NCI-H526 (cell line): ENCODE measurements at regions not wholly inside any gene's neighbourhood (a gene's known extent, or its start where the extent isn't known, plus 50 kb on each side); places are given as distances from the start of the nearest gene placed in this dataset.
A peak's percentile ranks its signal among the peaks of the same experiment; 100 is the strongest.

Experiments
- DNase-seq, 2 experiments: peaks; one replicate each; lab custom pipeline; 2025; lab: John Stamatoyannopoulos, UW

DNA sequence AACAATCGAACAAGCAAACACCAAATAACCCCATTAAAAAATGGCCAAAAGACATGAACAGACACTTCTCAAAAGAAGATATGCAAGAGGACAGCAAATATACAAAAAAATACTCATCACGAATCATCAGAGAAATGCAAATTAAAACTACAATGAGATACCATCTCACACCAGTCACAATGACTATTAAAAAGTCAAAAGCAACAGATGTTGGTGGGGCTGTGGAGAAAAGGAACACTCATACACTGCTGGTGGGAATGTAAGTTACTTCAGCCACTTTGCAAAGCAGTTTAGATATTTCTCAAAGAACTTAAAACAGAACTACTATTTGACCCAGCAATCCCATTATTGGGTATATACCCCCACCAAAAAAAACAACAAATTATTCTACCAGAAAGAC, 51.3 kb upstream of the FLI1 start:
- no peak for DNase-seq

DNA sequence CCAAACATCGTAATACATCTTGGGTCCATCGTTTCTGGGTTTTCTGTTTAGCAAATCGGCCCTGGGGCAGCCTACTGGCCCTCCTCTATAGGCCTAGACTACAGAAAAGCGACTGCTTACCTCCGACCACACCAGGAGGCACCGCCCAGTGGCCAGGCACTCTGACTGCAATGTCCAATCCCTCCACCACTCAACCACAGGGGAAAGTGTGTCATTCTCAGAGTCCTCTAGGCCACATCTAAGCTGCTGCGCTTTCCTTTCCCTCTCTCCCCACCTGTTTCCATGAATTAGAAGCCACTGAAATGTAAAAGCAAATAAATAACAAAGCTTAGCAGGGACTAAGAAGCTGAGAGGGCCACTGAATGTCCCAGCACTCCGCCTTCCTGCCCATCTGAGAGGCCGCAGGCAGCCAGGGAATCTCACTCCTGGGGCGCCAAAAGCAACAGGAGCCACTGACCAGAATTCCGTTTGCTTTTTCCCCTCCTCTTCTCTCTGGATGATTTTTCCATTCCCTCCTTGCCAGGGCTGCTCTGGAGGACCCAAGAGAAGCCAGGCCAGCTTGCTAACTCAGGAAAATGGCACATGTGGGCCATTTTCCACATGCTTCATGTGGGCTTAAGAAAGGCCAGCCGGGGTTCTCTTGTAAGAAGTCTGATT, 50.1 kb upstream of the FLI1 start:
- peak in 1 of 2 experiments; percentile 30 for DNase-seq
